RWPE2 (cell line): ENCODE measurements at regions not wholly inside any gene's neighbourhood (a gene's known extent, or its start where the extent isn't known, plus 50 kb on each side); places are given as distances from the start of the nearest gene placed in this dataset.

Experiments
- ATAC-seq: fragments of 200-7000 bp; cut with Tn5 transposase; 3 replicates; pipeline ENCODE4 v1.9.1; 2021; ENCODE audit warnings: low read depth
- DNase-seq: peaks from one replicate; pipeline ENCODE4 v3.0.0-alpha.2; 2020; ENCODE audit warnings: low spot score
- H3K27ac ChIP-seq: fragments of 450-650 bp; 2 replicates; pipeline ENCODE4 v1.5.1; 2017; ENCODE audit warnings: mild to moderate bottlenecking; ENCODE audit not compliant: poor library complexity, severe bottlenecking
- H3K27me3 ChIP-seq: fragments of 250-450 bp; sonication (Bioruptor Pico); 2 replicates; pipeline ENCODE4 v1.5.1; 2021; ENCODE audit warnings: mild to moderate bottlenecking, moderate library complexity; ENCODE audit not compliant: insufficient read depth, poor library complexity, severe bottlenecking
- H3K36me3 ChIP-seq: fragments of 250-450 bp; sonication (Bioruptor Pico); 2 replicates; pipeline ENCODE4 v1.5.1; 2020; ENCODE audit warnings: low read depth, mild to moderate bottlenecking, moderate library complexity
- H3K4me1 ChIP-seq: fragments of 250-450 bp; sonication (Bioruptor Pico); 2 replicates; pipeline ENCODE4 v1.5.1; 2021; ENCODE audit warnings: mild to moderate bottlenecking, moderate library complexity; ENCODE audit not compliant: insufficient read depth, poor library complexity, severe bottlenecking
- H3K4me3 ChIP-seq: fragments of 250-450 bp; sonication (Bioruptor Pico); 2 replicates; pipeline ENCODE4 v1.5.1; 2021; ENCODE audit warnings: mild to moderate bottlenecking, moderate library complexity; ENCODE audit not compliant: severe bottlenecking
- H3K9me3 ChIP-seq: fragments of 250-450 bp; sonication (Bioruptor Pico); 2 replicates; pipeline ENCODE4 v1.5.1; 2021; ENCODE audit warnings: mild to moderate bottlenecking, moderate library complexity; ENCODE audit not compliant: severe bottlenecking
- TF ChIP-seq, protein P1 (sequence below): fragments of 450-650 bp; IDR thresholded peaks from one replicate; pipeline ENCODE4 v1.5.1; 2017; ENCODE audit warnings: mild to moderate bottlenecking, moderate library complexity; ENCODE audit not compliant: poor library complexity, severe bottlenecking

DNA sequence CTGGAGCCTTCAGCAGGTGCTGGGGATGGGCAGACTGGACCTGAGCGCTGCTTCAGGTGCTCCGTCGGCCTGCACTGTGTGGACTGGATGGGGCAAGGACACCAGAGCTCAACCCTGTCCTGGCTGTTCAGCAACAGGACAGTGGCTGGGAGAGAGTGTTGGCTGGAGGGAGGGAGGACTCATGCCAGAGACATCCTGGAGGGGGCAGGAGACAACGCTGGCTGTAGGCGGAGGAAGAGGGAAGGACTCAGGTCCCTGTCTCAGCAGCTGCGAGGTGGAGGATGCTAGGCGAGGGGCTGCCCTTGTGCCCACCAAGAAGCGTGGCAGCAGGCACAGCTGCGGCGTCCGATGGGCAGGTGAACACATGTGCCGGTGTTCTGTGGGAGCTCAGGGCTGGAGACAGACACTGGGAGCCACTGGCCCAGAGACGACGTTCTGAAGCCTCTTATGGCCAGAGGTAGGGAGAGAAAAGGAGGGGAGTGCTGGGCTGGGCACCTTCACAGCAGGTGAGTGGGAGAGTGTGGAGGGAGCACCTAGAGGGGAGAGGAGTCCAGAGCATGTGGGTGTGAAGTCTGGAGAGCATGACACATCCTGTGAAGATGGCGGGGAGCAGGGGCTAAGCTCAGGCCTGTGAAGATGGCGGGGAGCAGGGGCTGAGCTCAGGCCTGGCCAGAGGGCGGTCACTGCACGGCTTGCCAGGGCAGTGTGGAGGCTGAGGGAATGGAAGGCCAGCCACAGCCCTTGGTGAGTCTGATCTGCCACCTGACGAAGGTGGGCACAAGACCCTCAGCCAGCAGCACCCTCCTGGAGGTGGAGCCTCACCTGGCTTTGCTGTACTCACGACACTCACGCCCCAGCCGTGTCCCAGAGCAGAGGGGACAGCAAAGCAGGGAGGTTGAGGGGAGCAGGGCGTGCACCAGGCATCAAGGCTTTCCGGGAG lies 79.1 kb upstream of the FCN1 start:
- H3K9me3 ChIP-seq: peaks cover 13% of the 10 kb centered on the region
- ATAC-seq (no peak), DNase-seq (peak; percentile 42)
- no peaks in the 10 kb centered on the region for H3K36me3 ChIP-seq
- no peak overlapping the region for H3K4me3 ChIP-seq
- no peaks in the 10 kb centered on the region for H3K4me1 ChIP-seq
- peaks cover 15% of the 10 kb centered on the region for H3K27me3 ChIP-seq
- H3K27ac ChIP-seq: no peak overlapping the region
- TF ChIP-seq, protein P1, sequence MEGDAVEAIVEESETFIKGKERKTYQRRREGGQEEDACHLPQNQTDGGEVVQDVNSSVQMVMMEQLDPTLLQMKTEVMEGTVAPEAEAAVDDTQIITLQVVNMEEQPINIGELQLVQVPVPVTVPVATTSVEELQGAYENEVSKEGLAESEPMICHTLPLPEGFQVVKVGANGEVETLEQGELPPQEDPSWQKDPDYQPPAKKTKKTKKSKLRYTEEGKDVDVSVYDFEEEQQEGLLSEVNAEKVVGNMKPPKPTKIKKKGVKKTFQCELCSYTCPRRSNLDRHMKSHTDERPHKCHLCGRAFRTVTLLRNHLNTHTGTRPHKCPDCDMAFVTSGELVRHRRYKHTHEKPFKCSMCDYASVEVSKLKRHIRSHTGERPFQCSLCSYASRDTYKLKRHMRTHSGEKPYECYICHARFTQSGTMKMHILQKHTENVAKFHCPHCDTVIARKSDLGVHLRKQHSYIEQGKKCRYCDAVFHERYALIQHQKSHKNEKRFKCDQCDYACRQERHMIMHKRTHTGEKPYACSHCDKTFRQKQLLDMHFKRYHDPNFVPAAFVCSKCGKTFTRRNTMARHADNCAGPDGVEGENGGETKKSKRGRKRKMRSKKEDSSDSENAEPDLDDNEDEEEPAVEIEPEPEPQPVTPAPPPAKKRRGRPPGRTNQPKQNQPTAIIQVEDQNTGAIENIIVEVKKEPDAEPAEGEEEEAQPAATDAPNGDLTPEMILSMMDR: no peak

DNA sequence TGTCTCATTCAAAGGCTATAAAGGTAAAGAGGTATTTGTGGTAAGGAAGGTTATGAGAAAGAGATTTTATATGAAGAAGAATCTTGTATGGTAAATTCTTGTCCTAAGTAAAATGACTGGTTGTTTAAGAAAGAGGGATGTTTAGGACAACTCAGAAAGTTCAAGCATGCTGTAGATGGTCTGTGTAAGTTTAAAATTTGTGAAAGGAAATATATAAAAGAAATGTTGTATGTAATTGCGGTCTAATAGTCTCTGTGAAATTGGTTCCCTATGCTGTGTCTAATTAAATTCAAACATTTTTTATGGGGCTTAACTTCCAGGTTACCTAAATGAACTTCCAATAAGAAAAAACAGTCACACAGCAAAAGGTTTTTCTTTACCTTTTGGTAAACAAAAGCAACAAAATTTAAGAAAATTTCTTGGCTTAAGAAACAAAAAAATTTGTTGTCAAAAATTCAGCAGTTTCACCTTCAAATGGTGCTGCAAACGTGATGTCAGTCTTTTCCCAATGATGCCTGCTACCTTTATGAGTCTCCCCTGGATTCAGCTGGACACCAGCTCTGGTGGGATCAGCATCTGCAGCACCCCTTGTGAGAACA lies 83.0 kb upstream of the FCN1 start:
- H3K9me3 ChIP-seq: peaks cover 13% of the 10 kb centered on the region
- H3K4me1 ChIP-seq: no peaks in the 10 kb centered on the region
- H3K27me3 ChIP-seq: no peaks in the 10 kb centered on the region
- DNase-seq: no peak
- H3K4me3 ChIP-seq: no peak overlapping the region
- ATAC-seq: no peak
- H3K36me3 ChIP-seq: no peaks in the 10 kb centered on the region
- TF ChIP-seq, protein P1: no peak
- H3K27ac ChIP-seq: no peak overlapping the region

DNA sequence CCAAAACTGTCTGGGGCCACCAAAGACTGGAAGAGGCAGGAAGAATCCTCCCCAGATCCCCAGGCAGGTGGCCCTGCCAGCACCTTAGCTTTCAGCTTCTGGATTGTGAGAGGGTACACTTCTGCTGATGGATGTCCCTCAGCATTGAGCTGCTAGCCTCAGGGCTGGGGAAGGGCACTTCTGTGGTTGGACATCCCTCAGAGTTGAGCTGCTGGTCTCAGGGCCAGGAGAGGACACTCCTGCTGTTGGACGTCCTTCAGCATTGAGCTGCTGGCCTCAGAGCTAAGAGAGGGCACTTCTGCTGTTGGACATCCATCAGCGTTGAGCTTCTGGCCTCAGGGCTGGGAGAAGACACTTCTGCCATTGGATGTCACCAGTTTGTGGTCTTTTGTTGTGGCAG lies 83.8 kb upstream of the FCN1 start:
- no peak for DNase-seq
- H3K4me1 ChIP-seq: no peaks in the 10 kb centered on the region
- H3K4me3 ChIP-seq: no peak overlapping the region
- H3K36me3 ChIP-seq: no peaks in the 10 kb centered on the region
- H3K27ac ChIP-seq: no peak overlapping the region
- TF ChIP-seq, protein P1: no peak
- H3K27me3 ChIP-seq: no peaks in the 10 kb centered on the region
- no peak for ATAC-seq
- peaks cover 13% of the 10 kb centered on the region for H3K9me3 ChIP-seq

DNA sequence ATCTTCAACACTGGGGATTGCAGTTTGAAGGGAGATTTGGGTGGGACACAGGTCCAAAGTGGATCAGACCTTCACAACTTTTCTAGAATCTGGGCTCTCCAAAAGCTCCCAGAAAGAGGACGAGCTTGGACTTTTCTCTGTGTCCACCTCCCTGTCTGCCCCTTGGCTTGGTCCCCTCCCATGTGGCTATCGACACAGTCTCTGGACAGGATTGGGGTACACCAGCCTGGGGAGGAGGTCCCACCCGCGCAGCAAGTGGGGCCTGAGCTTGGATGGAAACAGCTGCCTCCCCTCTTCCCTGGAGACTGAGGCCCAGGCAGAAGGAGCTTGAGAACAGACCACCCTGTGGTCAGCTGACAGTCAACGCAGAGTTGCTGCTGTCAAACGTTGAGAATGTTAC lies 84.6 kb upstream of the FCN1 start:
- H3K9me3 ChIP-seq: peaks cover 13% of the 10 kb centered on the region
- TF ChIP-seq, protein P1: no peak
- H3K27ac ChIP-seq: no peak overlapping the region
- ATAC-seq: no peak
- no peaks in the 10 kb centered on the region for H3K27me3 ChIP-seq
- no peak overlapping the region for H3K4me3 ChIP-seq
- no peaks in the 10 kb centered on the region for H3K4me1 ChIP-seq
- DNase-seq: no peak
- no peaks in the 10 kb centered on the region for H3K36me3 ChIP-seq
